H1 (cell line): ENCODE measurements at regions not wholly inside any gene's neighbourhood (a gene's known extent, or its start where the extent isn't known, plus 50 kb on each side); places are given as distances from the start of the nearest gene placed in this dataset.

ENCODE experiments used
- ATF2 ChIP-seq: IDR thresholded peaks from 2 replicates; pipeline ENCODE4 v1.6.1; 2012; ENCODE audit warnings: low read length, inconsistent platforms
- CBX5 ChIP-seq: fragments of 300-800, 300-1000 bp; sonication (generic); IDR thresholded peaks from 2 replicates; pipeline ENCODE4 v1.7.1; 2016; ENCODE audit warnings: antibody characterized with exemption, low read length, low read depth
- CHD2 ChIP-seq: IDR thresholded peaks from 2 replicates; pipeline ENCODE4 v1.6.1; 2012; ENCODE audit warnings: low read length, improper control_type of control experiment
- JUN ChIP-seq: IDR thresholded peaks from 2 replicates; pipeline ENCODE4 v1.6.1; 2011; ENCODE audit warnings: low read depth, mild to moderate bottlenecking, improper control_type of control experiment, low read length
- MAFK ChIP-seq: IDR thresholded peaks from 2 replicates; pipeline ENCODE4 v1.6.1; 2012; ENCODE audit warnings: low read depth, mild to moderate bottlenecking, improper control_type of control experiment, low read length
- MAX ChIP-seq: IDR thresholded peaks from 2 replicates; pipeline ENCODE4 v1.6.1; 2012; ENCODE audit warnings: inconsistent platforms
- POLR2AphosphoS5 ChIP-seq: IDR thresholded peaks from 2 replicates; pipeline ENCODE4 v1.6.1; 2011; ENCODE audit warnings: low read depth, low read length
- SP1 ChIP-seq: IDR thresholded peaks from 2 replicates; pipeline ENCODE4 v1.6.1; 2011; ENCODE audit warnings: low read depth, low read length
- SP2 ChIP-seq: IDR thresholded peaks from 2 replicates; pipeline ENCODE4 v1.6.1; 2012; ENCODE audit warnings: mild to moderate bottlenecking, low read length, inconsistent platforms
- SRF ChIP-seq: IDR thresholded peaks from 2 replicates; pipeline ENCODE4 v1.6.1; 2011; ENCODE audit warnings: mild to moderate bottlenecking, low read depth, low read length, moderate library complexity
- TAF1 ChIP-seq: IDR thresholded peaks from 2 replicates; pipeline ENCODE4 v1.6.1; 2011; ENCODE audit warnings: mild to moderate bottlenecking, low read depth, low read length
- YY1 ChIP-seq: IDR thresholded peaks from 2 replicates; pipeline ENCODE4 v1.6.1; 2011; ENCODE audit warnings: low read depth, mild to moderate bottlenecking, low read length
- TF ChIP-seq, protein P1 (sequence below), 3 experiments: IDR thresholded peaks; 1 replicate in 2 of 3; 2 replicates in 1 of 3; pipeline versions ENCODE4 v1.5.1 to v1.6.1; 2011; ENCODE audit warnings: low read length in 3 of 3, mild to moderate bottlenecking in 3 of 3, inconsistent platforms in 2 of 3, low read depth in 1 of 3, moderate library complexity in 1 of 3; ENCODE audit not compliant: insufficient read depth in 1 of 3; ENCODE audit errors: control extremely low read depth in 1 of 3

- TF ChIP-seq MAX, result no peak
- TF ChIP-seq POLR2AphosphoS5, result no peak
- TF ChIP-seq YY1, result no peak
- no peak for TF ChIP-seq MAFK
- no peak for TF ChIP-seq TAF1
- no peak for TF ChIP-seq SP1
- TF ChIP-seq, protein P1, sequence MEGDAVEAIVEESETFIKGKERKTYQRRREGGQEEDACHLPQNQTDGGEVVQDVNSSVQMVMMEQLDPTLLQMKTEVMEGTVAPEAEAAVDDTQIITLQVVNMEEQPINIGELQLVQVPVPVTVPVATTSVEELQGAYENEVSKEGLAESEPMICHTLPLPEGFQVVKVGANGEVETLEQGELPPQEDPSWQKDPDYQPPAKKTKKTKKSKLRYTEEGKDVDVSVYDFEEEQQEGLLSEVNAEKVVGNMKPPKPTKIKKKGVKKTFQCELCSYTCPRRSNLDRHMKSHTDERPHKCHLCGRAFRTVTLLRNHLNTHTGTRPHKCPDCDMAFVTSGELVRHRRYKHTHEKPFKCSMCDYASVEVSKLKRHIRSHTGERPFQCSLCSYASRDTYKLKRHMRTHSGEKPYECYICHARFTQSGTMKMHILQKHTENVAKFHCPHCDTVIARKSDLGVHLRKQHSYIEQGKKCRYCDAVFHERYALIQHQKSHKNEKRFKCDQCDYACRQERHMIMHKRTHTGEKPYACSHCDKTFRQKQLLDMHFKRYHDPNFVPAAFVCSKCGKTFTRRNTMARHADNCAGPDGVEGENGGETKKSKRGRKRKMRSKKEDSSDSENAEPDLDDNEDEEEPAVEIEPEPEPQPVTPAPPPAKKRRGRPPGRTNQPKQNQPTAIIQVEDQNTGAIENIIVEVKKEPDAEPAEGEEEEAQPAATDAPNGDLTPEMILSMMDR (IDR thresholded peaks at IDR 0.05; ENCODE audit: control extremely low read depth in 1 of 3, insufficient read depth in 1 of 3, low read depth in 1 of 3, low read length in 3 of 3), result no peak
- no peak for TF ChIP-seq CHD2
- TF ChIP-seq SP2, result no peak
- no peak for TF ChIP-seq JUN
- TF ChIP-seq SRF, result no peak
- TF ChIP-seq CBX5, result no peak
- TF ChIP-seq ATF2, result no peak
These were observed 155.5 kb downstream of the OMA1 start for GRCh38 chr1:58391056-58391455.
